GM10266 (cell line): ENCODE measurements at regions not wholly inside any gene's neighbourhood (a gene's known extent, or its start where the extent isn't known, plus 50 kb on each side); places are given as distances from the start of the nearest gene placed in this dataset.

ENCODE experiments used
- DNase-seq: peaks from one replicate; pipeline ENCODE4 v3.0.0; 2012; ENCODE audit errors: extremely low spot score
- TF ChIP-seq, protein P1 (sequence below): IDR thresholded peaks from 2 replicates; pipeline ENCODE4 v1.5.1; 2012; ENCODE audit warnings: mild to moderate bottlenecking, low read depth; ENCODE audit not compliant: control insufficient read depth, insufficient read depth; ENCODE audit errors: missing control alignments

DNA sequence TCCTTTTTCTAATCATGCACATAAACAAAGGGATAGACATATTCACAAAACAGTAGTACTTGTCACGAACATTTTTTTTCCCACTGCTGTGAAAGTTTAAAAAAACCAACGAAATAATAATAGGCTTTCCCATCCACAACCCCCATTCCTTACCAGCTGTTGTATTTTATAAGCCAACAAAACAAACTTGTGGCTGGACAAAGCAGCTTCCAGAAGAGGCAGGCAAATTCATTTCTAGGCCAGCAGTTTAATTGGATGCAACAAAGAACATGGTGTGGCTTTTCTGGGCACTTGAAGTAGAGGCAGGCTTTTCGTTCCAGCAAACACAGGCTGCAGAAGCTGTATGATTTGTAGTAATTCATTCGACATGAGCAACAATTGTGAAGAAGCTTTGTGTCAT, 56.0 kb upstream of the FAM20A start:
- TF ChIP-seq, protein P1, sequence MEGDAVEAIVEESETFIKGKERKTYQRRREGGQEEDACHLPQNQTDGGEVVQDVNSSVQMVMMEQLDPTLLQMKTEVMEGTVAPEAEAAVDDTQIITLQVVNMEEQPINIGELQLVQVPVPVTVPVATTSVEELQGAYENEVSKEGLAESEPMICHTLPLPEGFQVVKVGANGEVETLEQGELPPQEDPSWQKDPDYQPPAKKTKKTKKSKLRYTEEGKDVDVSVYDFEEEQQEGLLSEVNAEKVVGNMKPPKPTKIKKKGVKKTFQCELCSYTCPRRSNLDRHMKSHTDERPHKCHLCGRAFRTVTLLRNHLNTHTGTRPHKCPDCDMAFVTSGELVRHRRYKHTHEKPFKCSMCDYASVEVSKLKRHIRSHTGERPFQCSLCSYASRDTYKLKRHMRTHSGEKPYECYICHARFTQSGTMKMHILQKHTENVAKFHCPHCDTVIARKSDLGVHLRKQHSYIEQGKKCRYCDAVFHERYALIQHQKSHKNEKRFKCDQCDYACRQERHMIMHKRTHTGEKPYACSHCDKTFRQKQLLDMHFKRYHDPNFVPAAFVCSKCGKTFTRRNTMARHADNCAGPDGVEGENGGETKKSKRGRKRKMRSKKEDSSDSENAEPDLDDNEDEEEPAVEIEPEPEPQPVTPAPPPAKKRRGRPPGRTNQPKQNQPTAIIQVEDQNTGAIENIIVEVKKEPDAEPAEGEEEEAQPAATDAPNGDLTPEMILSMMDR, result no peak
- no peak for DNase-seq

DNA sequence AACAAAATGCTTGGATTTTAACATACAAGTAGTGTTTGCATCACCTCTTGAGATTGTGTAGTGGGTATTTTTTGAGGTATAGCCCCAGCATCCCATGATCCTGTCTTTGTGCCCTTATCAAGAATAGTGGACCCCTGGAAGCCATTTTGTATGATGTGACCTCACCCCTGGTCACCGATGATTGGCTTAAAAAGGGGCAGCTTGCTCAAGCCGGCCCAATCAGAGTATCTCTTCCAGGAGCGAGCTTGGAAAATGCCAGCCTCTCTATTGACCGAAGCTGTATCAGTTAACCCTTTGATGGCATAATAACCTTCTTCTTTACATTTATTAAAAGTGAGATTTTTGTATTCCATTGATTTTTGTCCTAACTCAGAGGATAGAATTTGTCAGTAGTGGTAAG, 55.5 kb upstream of the FAM20A start:
- no peak for DNase-seq
- TF ChIP-seq, protein P1, result no peak
